GM12873 (cell line): ENCODE measurements at regions not wholly inside any gene's neighbourhood (a gene's known extent, or its start where the extent isn't known, plus 50 kb on each side); places are given as distances from the start of the nearest gene placed in this dataset.

Source experiments
- TF ChIP-seq, protein P1 (sequence below): IDR thresholded peaks from 2 replicates; pipeline ENCODE4 v1.5.1; 2012; ENCODE audit warnings: low read depth, mild to moderate bottlenecking, moderate library complexity, low read length, control low read depth; ENCODE audit not compliant: insufficient read depth; ENCODE audit errors: missing control alignments

GRCh38 chr10:83108565-83109333, 1030.6 kb upstream of the GHITM start:
- TF ChIP-seq, protein P1, sequence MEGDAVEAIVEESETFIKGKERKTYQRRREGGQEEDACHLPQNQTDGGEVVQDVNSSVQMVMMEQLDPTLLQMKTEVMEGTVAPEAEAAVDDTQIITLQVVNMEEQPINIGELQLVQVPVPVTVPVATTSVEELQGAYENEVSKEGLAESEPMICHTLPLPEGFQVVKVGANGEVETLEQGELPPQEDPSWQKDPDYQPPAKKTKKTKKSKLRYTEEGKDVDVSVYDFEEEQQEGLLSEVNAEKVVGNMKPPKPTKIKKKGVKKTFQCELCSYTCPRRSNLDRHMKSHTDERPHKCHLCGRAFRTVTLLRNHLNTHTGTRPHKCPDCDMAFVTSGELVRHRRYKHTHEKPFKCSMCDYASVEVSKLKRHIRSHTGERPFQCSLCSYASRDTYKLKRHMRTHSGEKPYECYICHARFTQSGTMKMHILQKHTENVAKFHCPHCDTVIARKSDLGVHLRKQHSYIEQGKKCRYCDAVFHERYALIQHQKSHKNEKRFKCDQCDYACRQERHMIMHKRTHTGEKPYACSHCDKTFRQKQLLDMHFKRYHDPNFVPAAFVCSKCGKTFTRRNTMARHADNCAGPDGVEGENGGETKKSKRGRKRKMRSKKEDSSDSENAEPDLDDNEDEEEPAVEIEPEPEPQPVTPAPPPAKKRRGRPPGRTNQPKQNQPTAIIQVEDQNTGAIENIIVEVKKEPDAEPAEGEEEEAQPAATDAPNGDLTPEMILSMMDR, result no peak

DNA sequence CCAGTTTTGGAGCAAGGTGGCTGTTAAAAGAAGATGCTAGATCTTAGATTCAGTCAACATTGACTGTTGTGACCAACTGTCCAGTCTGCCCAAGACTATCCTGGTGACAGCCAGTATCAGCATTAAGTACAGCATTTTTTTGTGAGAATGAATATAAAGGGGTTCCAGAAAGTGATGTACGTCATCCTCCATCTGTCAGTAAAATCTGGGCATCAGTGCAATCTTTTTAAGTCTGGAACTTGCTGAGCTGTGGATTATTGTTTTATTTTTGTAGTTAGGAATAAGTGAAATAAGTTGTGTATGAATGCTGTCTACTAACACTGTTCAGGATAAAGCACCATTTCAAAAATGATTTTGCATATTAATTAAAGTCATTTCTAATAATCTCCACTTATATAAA, 1020.0 kb upstream of the GHITM start:
- TF ChIP-seq, protein P1, result no peak

DNA sequence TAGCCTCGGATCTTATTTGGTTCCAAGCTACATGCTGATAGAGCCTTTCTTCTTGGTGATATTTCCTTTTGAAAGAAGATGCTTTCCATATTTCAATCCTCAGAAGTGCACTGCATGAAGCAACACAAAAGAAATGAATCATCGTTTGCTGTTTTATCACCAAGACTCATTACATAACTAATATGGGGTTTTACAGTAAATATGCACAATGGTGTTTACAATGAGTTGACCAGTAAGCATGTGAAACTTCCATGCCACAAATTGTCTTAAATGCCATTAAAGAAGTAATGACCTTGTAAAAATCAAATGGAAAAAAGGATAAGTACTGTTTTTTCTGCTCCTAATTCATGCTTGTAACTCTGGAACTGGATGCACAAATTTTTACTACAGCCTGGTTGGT, 1017.0 kb upstream of the GHITM start:
- TF ChIP-seq, protein P1, result no peak

DNA sequence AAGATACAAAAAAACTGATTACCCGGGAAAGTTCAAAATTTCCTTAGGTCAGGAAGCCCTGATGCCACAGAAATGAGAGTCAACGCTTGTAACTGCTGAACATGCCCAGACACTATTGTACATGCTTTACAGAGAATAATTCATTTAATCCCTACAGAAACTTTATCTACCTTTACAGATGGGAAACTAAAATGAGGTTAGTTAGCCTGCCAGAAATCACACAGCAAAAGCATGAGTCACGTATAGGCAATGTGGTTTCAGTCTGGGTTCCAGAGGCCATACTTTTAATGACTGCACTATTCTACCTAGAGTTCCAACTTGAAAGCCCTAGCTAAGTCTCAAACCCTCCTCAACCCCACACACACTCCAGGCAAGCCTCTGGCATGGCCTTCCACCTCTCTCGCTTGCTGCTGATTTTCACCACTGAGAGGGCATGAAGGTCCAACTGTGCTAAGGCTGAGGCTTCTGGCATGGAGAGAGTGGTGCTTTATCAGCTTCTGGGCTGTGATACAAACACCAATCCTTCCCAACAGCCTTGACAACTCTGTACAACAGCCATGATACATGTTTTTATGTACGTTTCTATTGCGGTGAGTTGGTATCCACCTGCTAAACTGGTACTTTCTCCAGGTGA, 1011.2 kb upstream of the GHITM start:
- TF ChIP-seq, protein P1, result no peak

DNA sequence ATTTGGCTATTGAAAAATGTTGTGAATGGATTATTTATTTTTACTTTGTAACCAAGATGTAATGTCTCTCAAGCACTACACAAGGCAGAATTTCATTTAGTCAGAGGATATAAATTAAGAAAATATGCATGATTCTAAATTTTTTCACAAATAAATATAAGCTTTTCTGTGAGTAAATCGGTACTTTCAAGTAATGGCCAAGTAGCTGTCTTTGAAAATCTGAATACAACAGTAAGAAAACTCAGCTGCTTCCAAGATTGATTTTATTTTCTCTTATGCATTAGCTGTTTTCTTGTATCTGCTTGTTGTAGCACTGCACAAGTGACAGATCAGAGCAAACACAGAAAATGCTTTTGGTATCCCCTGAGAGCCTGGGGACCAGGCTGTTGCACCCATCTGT, 998.5 kb upstream of the GHITM start:
- TF ChIP-seq, protein P1, result no peak

GRCh38 chr10:83142074-83142563, 997.2 kb upstream of the GHITM start:
- TF ChIP-seq, protein P1, result no peak

- TF ChIP-seq, protein P1, result no peak
These were observed 994.8 kb upstream of the GHITM start for GRCh38 chr10:83144461-83144860.
